GM21528 (cell line): ENCODE measurements at regions not wholly inside any gene's neighbourhood (a gene's known extent, or its start where the extent isn't known, plus 50 kb on each side); places are given as distances from the start of the nearest gene placed in this dataset.
"Not testable (repeated sequence)": the region's sequence is repeated elsewhere in the genome, so short reads cannot be mapped to it uniquely, and the experiment has no call there.

Source experiments
- ATAC-seq: cut with Tn5 transposase; IDR thresholded peaks from one replicate; pipeline ENCODE4 v1.9.1; 2021; ENCODE audit warnings: mild to moderate bottlenecking, moderate library complexity; ENCODE audit not compliant: unreplicated experiment, low FRiP score

- ATAC-seq, result not testable (repeated sequence)
Measured at GRCh38 chr3:14272041-14272958, 93.7 kb downstream of the LSM3 start.

- not testable (repeated sequence) for ATAC-seq
Measured at GRCh38 chr3:14272959-14273560, 94.4 kb downstream of the LSM3 start.

- no peak for ATAC-seq
Measured at GRCh38 chr3:14273901-14274611, 95.4 kb downstream of the LSM3 start.

- ATAC-seq, result no peak
Measured at GRCh38 chr3:14274612-14274936, 96.0 kb downstream of the LSM3 start.

- no peak for ATAC-seq
Measured at GRCh38 chr3:14274999-14275961, 96.7 kb downstream of the LSM3 start.

- no peak for ATAC-seq
Measured at GRCh38 chr3:14275962-14276909, 97.6 kb downstream of the LSM3 start.

GRCh38 chr3:14277557-14277956, 98.9 kb downstream of the LSM3 start:
- ATAC-seq, result no peak

- ATAC-seq, result no peak
Measured at GRCh38 chr3:14278265-14278798, 99.7 kb downstream of the LSM3 start.

GRCh38 chr3:14278799-14279625, 100.4 kb downstream of the LSM3 start:
- ATAC-seq, result no peak

- no peak for ATAC-seq
Measured at GRCh38 chr3:14279626-14280061, 101.0 kb downstream of the LSM3 start.

- ATAC-seq, result no peak
Measured at GRCh38 chr3:14280326-14280725, 101.7 kb downstream of the LSM3 start.

GRCh38 chr3:14281053-14281452, 102.4 kb downstream of the LSM3 start:
- no peak for ATAC-seq

GRCh38 chr3:14282001-14282705, 103.5 kb downstream of the LSM3 start:
- ATAC-seq, result no peak

GRCh38 chr3:14282706-14283075, 104.1 kb downstream of the LSM3 start:
- ATAC-seq, result no peak

GRCh38 chr3:14283092-14283812, 104.6 kb downstream of the LSM3 start:
- ATAC-seq, result no peak

- ATAC-seq, result no peak
Measured at GRCh38 chr3:14283813-14284438, 105.3 kb downstream of the LSM3 start.
